Muscle layer of duodenum (tissue), 2 donors: ENCODE measurements at regions not wholly inside any gene's neighbourhood (a gene's known extent, or its start where the extent isn't known, plus 50 kb on each side); places are given as distances from the start of the nearest gene placed in this dataset.

ENCODE experiments used
- H3K27ac ChIP-seq: one replicate; pipeline ENCODE4 v1.7.0; 2013; ENCODE audit warnings: mild to moderate bottlenecking, low read length
- H3K27me3 ChIP-seq: one replicate; pipeline ENCODE4 v1.7.0; 2013; ENCODE audit warnings: low read depth, mild to moderate bottlenecking, control low read depth, low read length
- H3K36me3 ChIP-seq, 2 donors: one replicate each; pipeline ENCODE4 v1.7.0; 2013; ENCODE audit warnings: low read length in 2 of 2, control low read depth in 1 of 2, mild to moderate bottlenecking in 1 of 2; ENCODE audit not compliant: insufficient read depth in 2 of 2, control insufficient read depth in 1 of 2
- H3K4me1 ChIP-seq, 2 donors: one replicate each; pipeline ENCODE4 v1.7.0; 2013; ENCODE audit warnings: low read length in 2 of 2, mild to moderate bottlenecking in 2 of 2, control low read depth in 1 of 2, moderate library complexity in 1 of 2; ENCODE audit not compliant: insufficient read depth in 2 of 2, control insufficient read depth in 1 of 2
- H3K4me3 ChIP-seq, 2 donors: one replicate each; pipeline ENCODE4 v1.7.0; 2013; ENCODE audit warnings: low read length in 2 of 2, low read depth in 1 of 2, mild to moderate bottlenecking in 1 of 2
- H3K9me3 ChIP-seq, 2 donors: one replicate each; pipeline ENCODE4 v1.7.0; 2013; ENCODE audit warnings: low read length in 2 of 2, control low read depth in 1 of 2, mild to moderate bottlenecking in 1 of 2; ENCODE audit not compliant: control insufficient read depth in 1 of 2
- donor health status: healthy.

- H3K4me3 ChIP-seq = no peak overlapping the region
- no peaks in the 10 kb centered on the region for H3K36me3 ChIP-seq
- H3K27ac ChIP-seq = no peak overlapping the region
- H3K9me3 ChIP-seq = no peaks in the 10 kb centered on the region
- no peaks in the 10 kb centered on the region for H3K4me1 ChIP-seq
- H3K27me3 ChIP-seq = no peaks in the 10 kb centered on the region
These were observed 294.9 kb upstream of the ADAMTS16 start for GRCh38 chr5:4845221-4845620.

- no peak overlapping the region for H3K27ac ChIP-seq
- H3K27me3 ChIP-seq = no peaks in the 10 kb centered on the region
- no peak overlapping the region for H3K4me3 ChIP-seq
- no peaks in the 10 kb centered on the region for H3K4me1 ChIP-seq
- no peaks in the 10 kb centered on the region for H3K36me3 ChIP-seq
- H3K9me3 ChIP-seq = no peaks in the 10 kb centered on the region
These were observed 292.4 kb upstream of the ADAMTS16 start for GRCh38 chr5:4847766-4848165.

- H3K4me1 ChIP-seq = no peaks in the 10 kb centered on the region
These were observed 285.1 kb upstream of the ADAMTS16 start for GRCh38 chr5:4855036-4855435.

GRCh38 chr5:4855880-4856279 is 284.2 kb upstream of the ADAMTS16 start:
- H3K27ac ChIP-seq = no peak overlapping the region

More at GRCh38 chr5:4855036-4855435, 285.1 kb upstream of the ADAMTS16 start:
- Histone ChIP-seq H3K36me3 (no peaks in the 10 kb centered on the region), H3K27ac (no peak overlapping the region), H3K4me3 (no peak overlapping the region), H3K27me3 (no peaks in the 10 kb centered on the region), H3K9me3 (no peaks in the 10 kb centered on the region)

DNA sequence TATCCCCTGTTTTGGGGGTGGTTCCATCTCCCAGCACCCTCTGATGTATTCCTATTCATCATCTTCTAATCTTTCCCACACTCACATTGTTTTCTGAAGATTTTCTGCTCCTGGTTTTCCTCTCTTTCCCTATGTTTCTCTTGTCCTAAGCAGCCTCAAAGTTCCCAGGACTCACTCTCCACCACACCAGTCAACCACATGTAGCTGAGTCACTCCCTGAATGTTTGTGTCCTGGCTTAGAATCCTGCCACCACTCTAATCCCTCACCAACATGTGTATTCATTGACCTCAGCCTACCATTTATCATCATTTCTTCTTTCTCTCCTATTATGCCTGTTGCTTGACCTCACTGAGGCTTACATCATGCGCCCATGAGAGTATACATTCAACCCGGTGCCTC is 282.4 kb upstream of the ADAMTS16 start:
- Histone ChIP-seq H3K4me3 (no peak overlapping the region), H3K9me3 (no peaks in the 10 kb centered on the region), H3K4me1 (no peaks in the 10 kb centered on the region), H3K36me3 (no peaks in the 10 kb centered on the region), H3K27me3 (no peaks in the 10 kb centered on the region), H3K27ac (no peak overlapping the region)

More at GRCh38 chr5:4855880-4856279, 284.2 kb upstream of the ADAMTS16 start:
- Histone ChIP-seq H3K36me3 (no peaks in the 10 kb centered on the region), H3K4me1 (no peaks in the 10 kb centered on the region), H3K4me3 (no peak overlapping the region), H3K9me3 (no peaks in the 10 kb centered on the region), H3K27me3 (no peaks in the 10 kb centered on the region)

- Histone ChIP-seq H3K27ac (no peak overlapping the region), H3K4me3 (no peak overlapping the region), H3K36me3 (no peaks in the 10 kb centered on the region), H3K4me1 (no peaks in the 10 kb centered on the region), H3K9me3 (no peaks in the 10 kb centered on the region), H3K27me3 (no peaks in the 10 kb centered on the region)
These were observed 280.5 kb upstream of the ADAMTS16 start for GRCh38 chr5:4859500-4860235.

GRCh38 chr5:4860631-4861030 is 279.5 kb upstream of the ADAMTS16 start:
- H3K36me3 ChIP-seq = no peaks in the 10 kb centered on the region
- no peak overlapping the region for H3K27ac ChIP-seq
- H3K9me3 ChIP-seq = no peaks in the 10 kb centered on the region
- no peaks in the 10 kb centered on the region for H3K27me3 ChIP-seq
- H3K4me3 ChIP-seq = no peak overlapping the region
- no peaks in the 10 kb centered on the region for H3K4me1 ChIP-seq

DNA sequence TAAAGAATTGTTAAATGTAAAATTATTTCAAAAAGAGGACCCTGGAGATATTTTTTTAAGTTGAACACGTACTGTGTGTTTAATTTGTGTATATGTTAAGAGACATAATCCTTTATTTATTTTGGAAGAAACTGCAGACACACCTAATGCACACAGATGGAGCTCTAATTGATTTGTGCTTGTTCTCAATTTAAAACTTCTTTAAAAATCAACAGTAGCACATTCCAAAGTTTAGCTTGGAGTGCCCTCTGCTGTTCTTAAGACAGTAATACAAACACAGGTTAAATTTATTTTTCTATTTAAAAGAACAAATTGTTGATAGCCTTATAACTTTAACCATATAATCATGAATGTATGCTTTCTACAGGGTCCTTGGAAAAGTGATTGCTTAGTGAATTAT is 277.6 kb upstream of the ADAMTS16 start:
- Histone ChIP-seq H3K36me3 (no peaks in the 10 kb centered on the region), H3K9me3 (no peaks in the 10 kb centered on the region), H3K27ac (no peak overlapping the region), H3K4me3 (no peak overlapping the region), H3K27me3 (no peaks in the 10 kb centered on the region), H3K4me1 (no peaks in the 10 kb centered on the region)

DNA sequence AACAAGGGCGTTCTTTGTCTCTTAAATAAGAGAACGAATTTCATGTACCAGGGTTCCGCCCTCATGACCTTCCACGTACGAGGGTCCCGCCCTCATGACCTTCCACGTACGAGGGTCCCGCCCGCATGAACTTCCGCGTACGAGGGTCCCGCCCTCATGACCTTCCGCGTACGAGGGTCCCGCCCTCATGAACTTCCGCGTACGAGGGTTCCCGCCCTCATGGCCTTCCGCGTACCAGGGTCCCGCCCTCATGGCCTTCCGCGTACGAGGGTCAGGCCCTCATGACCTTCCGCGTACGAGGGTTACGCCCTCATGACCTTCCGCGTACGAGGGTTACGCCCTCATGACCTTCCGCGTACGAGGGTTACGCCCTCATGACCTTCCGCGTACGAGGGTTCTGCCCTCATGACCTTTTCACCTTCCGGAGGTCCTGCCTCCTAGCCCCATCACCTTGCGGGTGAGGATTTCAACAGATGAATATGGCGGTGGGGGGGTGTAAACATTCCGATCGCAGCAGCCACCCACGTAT is 273.9 kb upstream of the ADAMTS16 start:
- no peaks in the 10 kb centered on the region for H3K4me1 ChIP-seq
- no peaks in the 10 kb centered on the region for H3K9me3 ChIP-seq

GRCh38 chr5:4866817-4867216 is 273.3 kb upstream of the ADAMTS16 start:
- H3K4me3 ChIP-seq = no peak overlapping the region
- H3K27ac ChIP-seq = no peak overlapping the region
- H3K9me3 ChIP-seq = no peaks in the 10 kb centered on the region
- no peaks in the 10 kb centered on the region for H3K36me3 ChIP-seq
- H3K4me1 ChIP-seq = no peaks in the 10 kb centered on the region
- H3K27me3 ChIP-seq = no peaks in the 10 kb centered on the region

More for the DNA sequence above, 273.9 kb upstream of the ADAMTS16 start:
- Histone ChIP-seq H3K27me3 (no peaks in the 10 kb centered on the region), H3K36me3 (no peaks in the 10 kb centered on the region), H3K4me3 (no peak overlapping the region), H3K27ac (no peak overlapping the region)

GRCh38 chr5:4868140-4868735 is 271.9 kb upstream of the ADAMTS16 start:
- Histone ChIP-seq H3K9me3 (no peaks in the 10 kb centered on the region), H3K4me3 (no peak overlapping the region), H3K4me1 (no peaks in the 10 kb centered on the region), H3K27me3 (no peaks in the 10 kb centered on the region), H3K36me3 (no peaks in the 10 kb centered on the region), H3K27ac (no peak overlapping the region)
